ENCODE measurements at regions not wholly inside any gene's neighbourhood (a gene's known extent, or its start where the extent isn't known, plus 50 kb on each side); places are given as distances from the start of the nearest gene placed in this dataset.

GRCh38 chr10:105351187-105351586, 710.1 kb downstream of the SORCS3 start:
- Histone ChIP-seq H3K4me2 (ENCODE audit: insufficient read depth, low read length) (no peak overlapping the region), H3K4me3 (replicated peaks in 1 of 3; ENCODE audit: insufficient read depth in 1 of 3, low read depth in 1 of 3, low read length in 3 of 3) (no peak overlapping the region), H3K27me3 (ENCODE audit: control insufficient read depth in 2 of 2, insufficient read depth in 2 of 2, low read length in 2 of 2) (no peaks in the 10 kb centered on the region), H3K36me3 (ENCODE audit: control insufficient read depth in 2 of 2, extremely low read depth in 1 of 2, insufficient read depth in 2 of 2, low read length in 2 of 2) (no peaks in the 10 kb centered on the region), H4K20me1 (replicated peaks; ENCODE audit: control insufficient read depth, extremely low read depth, insufficient read depth, low read length) (no peaks in the 10 kb centered on the region), H3K79me2 (ENCODE audit: control insufficient read depth, insufficient read depth, low read length) (no peaks in the 10 kb centered on the region), H3K9ac (replicated peaks; ENCODE audit: extremely low read depth, insufficient read depth, low read length) (no peak overlapping the region), H2AFZ (ENCODE audit: low read depth, low read length) (no peak overlapping the region), H3K9me1 (replicated peaks; ENCODE audit: control insufficient read depth, extremely low read depth, insufficient read depth, low read length) (no peaks in the 10 kb centered on the region), H3K4me1 (ENCODE audit: control insufficient read depth, extremely low read depth, insufficient read depth, low read length) (no peaks in the 10 kb centered on the region), H3K27ac (ENCODE audit: insufficient read depth, low read depth, low read length) (no peak overlapping the region), H3K9me3 (replicated peaks; ENCODE audit: control insufficient read depth, insufficient read depth, low read length) (peaks cover 3% of the 10 kb centered on the region)
- no TSS peak for BruUV-seq (replicated peaks)
- no peak for DNase-seq (ENCODE audit: low read depth, low spot score)
- intact Hi-C loops (cut with micrococcal nuclease) (no loop called here), dilution Hi-C loops (cut with MboI; ENCODE audit: extremely low pct_ligation_motif_present, low sequenced_read_pairs) (no loop called here)
- ChIA-PET POLR2A (no interaction called here), CTCF (no interaction called here)
- TF ChIP-seq MYC (IDR thresholded peaks at IDR 0.05; ENCODE audit: low read depth, low read length) (no peak), POLR2AphosphoS5 (IDR thresholded peaks at IDR 0.05; ENCODE audit: insufficient read depth, low read depth, low read length) (no peak), POLR2A (IDR thresholded peaks at IDR 0.05; ENCODE audit: low read depth, low read length) (no peak), EZH2 (IDR thresholded peaks at IDR 0.05; ENCODE audit: borderline replicate concordance, low read depth, low read length, severe bottlenecking) (no peak), GATA2 (IDR thresholded peaks at IDR 0.05; ENCODE audit: insufficient read depth, insufficient read length, low read depth, low read length) (no peak), FOS (IDR thresholded peaks at IDR 0.05; ENCODE audit: borderline replicate concordance, insufficient read depth, low read length) (no peak)
- TF ChIP-seq, protein P1, sequence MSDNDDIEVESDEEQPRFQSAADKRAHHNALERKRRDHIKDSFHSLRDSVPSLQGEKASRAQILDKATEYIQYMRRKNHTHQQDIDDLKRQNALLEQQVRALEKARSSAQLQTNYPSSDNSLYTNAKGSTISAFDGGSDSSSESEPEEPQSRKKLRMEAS (IDR thresholded peaks at IDR 0.05; ENCODE audit: insufficient read depth, insufficient read length), result no peak
- TF ChIP-seq, protein P2, sequence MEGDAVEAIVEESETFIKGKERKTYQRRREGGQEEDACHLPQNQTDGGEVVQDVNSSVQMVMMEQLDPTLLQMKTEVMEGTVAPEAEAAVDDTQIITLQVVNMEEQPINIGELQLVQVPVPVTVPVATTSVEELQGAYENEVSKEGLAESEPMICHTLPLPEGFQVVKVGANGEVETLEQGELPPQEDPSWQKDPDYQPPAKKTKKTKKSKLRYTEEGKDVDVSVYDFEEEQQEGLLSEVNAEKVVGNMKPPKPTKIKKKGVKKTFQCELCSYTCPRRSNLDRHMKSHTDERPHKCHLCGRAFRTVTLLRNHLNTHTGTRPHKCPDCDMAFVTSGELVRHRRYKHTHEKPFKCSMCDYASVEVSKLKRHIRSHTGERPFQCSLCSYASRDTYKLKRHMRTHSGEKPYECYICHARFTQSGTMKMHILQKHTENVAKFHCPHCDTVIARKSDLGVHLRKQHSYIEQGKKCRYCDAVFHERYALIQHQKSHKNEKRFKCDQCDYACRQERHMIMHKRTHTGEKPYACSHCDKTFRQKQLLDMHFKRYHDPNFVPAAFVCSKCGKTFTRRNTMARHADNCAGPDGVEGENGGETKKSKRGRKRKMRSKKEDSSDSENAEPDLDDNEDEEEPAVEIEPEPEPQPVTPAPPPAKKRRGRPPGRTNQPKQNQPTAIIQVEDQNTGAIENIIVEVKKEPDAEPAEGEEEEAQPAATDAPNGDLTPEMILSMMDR (IDR thresholded peaks at IDR 0.05; ENCODE audit: extremely low read depth in 1 of 2, insufficient read depth in 1 of 2, low read depth in 1 of 2, low read length in 2 of 2), result no peak
- FAIRE-seq, result no peak

Measured in endothelial cell of umbilical vein (primary cell).